Esophagus squamous epithelium (tissue), 5 donors: ENCODE measurements at regions not wholly inside any gene's neighbourhood (a gene's known extent, or its start where the extent isn't known, plus 50 kb on each side); places are given as distances from the start of the nearest gene placed in this dataset.

Experiments used
- DNase-seq: peaks from one replicate; lab custom pipeline; 2025; lab: John Stamatoyannopoulos, UW
- H3K27ac ChIP-seq, 4 donors: fragments of 200-600 bp; sonication (generic); one replicate each; pipeline ENCODE4 v1.5.1; 2016 to 2019; ENCODE audit warnings: mild to moderate bottlenecking in 1 of 4
- H3K27me3 ChIP-seq, 4 donors: fragments of 200-600 bp; sonication (generic); 1 replicate in 3 of 4; 2 replicates in 1 of 4; pipeline versions ENCODE4 v1.5.1 to v1.6.0; 2017 to 2021; ENCODE audit warnings: antibody characterized with exemption in 1 of 4
- H3K36me3 ChIP-seq, 3 donors: fragments of 200-600 bp; sonication (generic); one replicate each; pipeline ENCODE4 v1.5.1; 2016 to 2019
- H3K4me1 ChIP-seq, 3 donors: fragments of 200-600 bp; sonication (generic); one replicate each; pipeline ENCODE4 v1.5.1; 2017 to 2019
- H3K4me3 ChIP-seq, 4 donors: fragments of 200-600 bp; sonication (generic); 1 replicate in 3 of 4; 2 replicates in 1 of 4; pipeline ENCODE4 v1.5.1; 2016 to 2019; ENCODE audit warnings: mild to moderate bottlenecking in 2 of 4, moderate library complexity in 1 of 4
- H3K9me3 ChIP-seq, 3 donors: fragments of 200-600 bp; sonication (generic); one replicate each; pipeline ENCODE4 v1.5.1; 2016 to 2019
- CTCF ChIP-seq, 6 experiments: fragments of 450-650 bp in 4 of 6; fragments of 200-600 bp in 2 of 6; sonication (generic) in 2 of 6; IDR thresholded peaks; one replicate each; pipeline ENCODE4 v1.5.1; 2016 to 2019; ENCODE audit warnings: antibody characterized with exemption in 6 of 6, mild to moderate bottlenecking in 4 of 6, moderate library complexity in 4 of 6
- POLR2A ChIP-seq, 4 donors: fragments of 450-650 bp; IDR thresholded peaks; one replicate each; pipeline ENCODE4 v1.6.1; 2017; ENCODE audit warnings: antibody characterized with exemption in 4 of 4, mild to moderate bottlenecking in 4 of 4, moderate library complexity in 3 of 4
- WGBS, 2 donors: methylation state at CpG; one replicate each; pipeline ENCODE4 v1.1.5; 2018; 5-methylcytosine and 5-hydroxymethylcytosine counted together
- intact Hi-C: fragments of 100-400 bp; cut with DNase I; formaldehyde crosslinking; loops from one replicate; pipeline ENCODE4 v1.15.0; 2022
- donor health status: DM: yes; HTN: yes; CAD: no.

- Histone ChIP-seq H3K27ac (no peak overlapping the region), H3K4me3 (no peak overlapping the region), H3K36me3 (no peaks in the 10 kb centered on the region), H3K27me3 (peaks cover 0 to 33% (median 0%) of the 10 kb centered on the region in 4 donors), H3K4me1 (no peaks in the 10 kb centered on the region), H3K9me3 (no peaks in the 10 kb centered on the region)
- DNase-seq, result no peak
- TF ChIP-seq POLR2A (IDR thresholded peaks at IDR 0.05) (no peak), CTCF (IDR thresholded peaks at IDR 0.05) (no peak)
- intact Hi-C loops, result no loop called here
- 50 to 53% methylated on average over 1 to 2 of the region's 5 CpGs for WGBS, 2 donors
Measured at GRCh38 chr2:97359861-97360584, 229.7 kb downstream of the ANKRD36B start.

- Histone ChIP-seq H3K27ac (no peak overlapping the region), H3K27me3 (peaks cover 0 to 61% (median 0%) of the 10 kb centered on the region in 4 donors), H3K9me3 (no peaks in the 10 kb centered on the region), H3K4me1 (no peaks in the 10 kb centered on the region), H3K4me3 (no peak overlapping the region), H3K36me3 (no peaks in the 10 kb centered on the region)
- TF ChIP-seq POLR2A (IDR thresholded peaks at IDR 0.05) (no peak), CTCF (IDR thresholded peaks at IDR 0.05) (no peak)
- intact Hi-C loops, result no loop called here
- no peak for DNase-seq
- WGBS, 2 donors, result 65 to 70% methylated on average over 1 to 3 of the region's 4 CpGs
Measured at GRCh38 chr2:97355887-97356286, 233.8 kb downstream of the ANKRD36B start.

GRCh38 chr2:97355176-97355575, 234.5 kb downstream of the ANKRD36B start:
- Histone ChIP-seq H3K27ac (no peak overlapping the region), H3K36me3 (no peaks in the 10 kb centered on the region), H3K9me3 (no peaks in the 10 kb centered on the region), H3K27me3 (peaks cover 0 to 66% (median 0%) of the 10 kb centered on the region in 4 donors), H3K4me1 (no peaks in the 10 kb centered on the region), H3K4me3 (no peak overlapping the region)
- DNase-seq, result no peak
- intact Hi-C loops, result no loop called here
- 59 to 61% methylated on average over 2 to 3 of the region's 3 CpGs for WGBS, 2 donors
- TF ChIP-seq CTCF (IDR thresholded peaks at IDR 0.05) (no peak), POLR2A (IDR thresholded peaks at IDR 0.05) (no peak)

GRCh38 chr2:97354576-97354975, 235.1 kb downstream of the ANKRD36B start:
- DNase-seq, result no peak
- intact Hi-C loops, result no loop called here

More at GRCh38 chr2:97354576-97354975, 235.1 kb downstream of the ANKRD36B start:
- H3K4me3 ChIP-seq, result no peak overlapping the region
- H3K36me3 ChIP-seq, result no peaks in the 10 kb centered on the region
- H3K27ac ChIP-seq, result no peak overlapping the region
- no peaks in the 10 kb centered on the region for H3K4me1 ChIP-seq
- no peaks in the 10 kb centered on the region for H3K9me3 ChIP-seq
- no peak for TF ChIP-seq CTCF (IDR thresholded peaks at IDR 0.05)
- no peak for TF ChIP-seq POLR2A (IDR thresholded peaks at IDR 0.05)
- WGBS, 2 donors, result 75 to 80% methylated on average over 1 of the region's 1 CpG
- H3K27me3 ChIP-seq, result peaks cover 0 to 71% (median 0%) of the 10 kb centered on the region in 4 donors
